ENCODE measurements at regions not wholly inside any gene's neighbourhood (a gene's known extent, or its start where the extent isn't known, plus 50 kb on each side); places are given as distances from the start of the nearest gene placed in this dataset.
"Not testable (repeated sequence)": the region's sequence is repeated elsewhere in the genome, so short reads cannot be mapped to it uniquely, and the experiment has no call there.

DNA sequence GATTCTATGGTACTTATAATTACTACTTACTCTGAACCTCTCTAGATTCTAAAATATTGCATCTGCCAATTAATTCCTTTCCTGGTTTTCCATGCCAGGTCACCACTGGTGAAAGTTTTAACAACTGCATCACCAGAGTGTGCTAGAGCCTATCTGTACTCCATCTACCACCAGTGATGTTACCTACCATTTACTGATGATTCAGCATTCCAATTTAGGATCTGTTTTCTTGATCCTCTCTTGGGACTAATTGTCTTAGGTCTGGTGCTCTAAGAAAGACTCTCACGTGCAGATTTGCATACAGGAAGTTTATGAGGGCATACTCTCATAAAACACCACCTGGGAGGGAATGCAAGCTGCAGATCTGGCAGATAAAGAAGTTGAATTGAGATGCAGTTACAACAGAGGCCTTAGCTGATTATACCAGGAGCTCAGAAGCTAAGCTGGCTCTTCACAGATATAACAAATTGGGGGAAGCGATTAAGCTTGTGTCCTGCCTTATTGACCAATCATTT is 347.6 kb upstream of the VRK2 start:
- DNase-seq: no peak

- peak in 1 of 3 donors; percentile 22 for DNase-seq
Measured at GRCh38 chr2:57701391-57701791, 345.2 kb upstream of the VRK2 start.

DNA sequence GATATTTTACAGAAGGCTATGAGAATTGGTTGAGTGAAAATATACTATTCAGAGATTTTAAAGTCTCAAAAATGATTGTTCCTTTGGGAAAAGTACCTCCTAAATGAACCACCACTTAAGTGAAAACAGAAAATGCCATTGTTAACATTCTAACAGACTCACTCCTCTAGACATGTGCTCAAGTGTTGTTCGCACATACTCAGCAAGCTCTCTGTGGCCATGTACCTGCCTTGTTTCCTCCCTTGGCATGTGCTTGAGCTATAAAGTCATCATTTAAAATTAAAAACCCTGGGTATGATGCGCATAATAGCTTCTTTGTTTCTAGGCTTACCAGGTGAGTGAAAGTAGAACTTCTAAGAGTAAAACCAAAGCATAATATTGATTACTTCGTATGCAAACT is 343.2 kb upstream of the VRK2 start:
- DNase-seq: no peak

DNA sequence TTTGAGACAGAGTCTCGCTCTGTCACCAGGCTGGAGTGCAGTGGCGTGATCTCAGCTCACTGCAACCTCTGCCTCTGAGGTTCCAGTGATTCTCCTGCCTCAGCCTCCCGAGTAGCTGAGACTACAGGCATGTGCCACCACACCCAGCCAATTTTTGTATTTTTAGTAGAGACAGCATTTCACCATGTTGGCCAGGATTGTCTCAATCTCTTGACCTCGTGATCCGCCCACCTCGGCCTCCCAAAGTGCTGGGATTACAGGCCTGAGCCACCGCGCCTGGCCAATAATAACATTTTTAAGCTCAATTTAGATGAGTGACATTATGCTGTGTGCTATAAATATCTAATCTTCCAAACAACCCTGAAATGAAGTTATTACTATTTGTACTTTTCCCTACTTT is 338.8 kb upstream of the VRK2 start:
- DNase-seq: not testable (repeated sequence)

GRCh38 chr2:57711991-57712390 is 334.6 kb upstream of the VRK2 start:
- no peak for DNase-seq

- peak; percentile 35 to 72 (median 44) for DNase-seq
Measured at GRCh38 chr2:57720728-57721627, 325.6 kb upstream of the VRK2 start.

GRCh38 chr2:57725337-57725947 is 321.2 kb upstream of the VRK2 start:
- no peak for DNase-seq

DNA sequence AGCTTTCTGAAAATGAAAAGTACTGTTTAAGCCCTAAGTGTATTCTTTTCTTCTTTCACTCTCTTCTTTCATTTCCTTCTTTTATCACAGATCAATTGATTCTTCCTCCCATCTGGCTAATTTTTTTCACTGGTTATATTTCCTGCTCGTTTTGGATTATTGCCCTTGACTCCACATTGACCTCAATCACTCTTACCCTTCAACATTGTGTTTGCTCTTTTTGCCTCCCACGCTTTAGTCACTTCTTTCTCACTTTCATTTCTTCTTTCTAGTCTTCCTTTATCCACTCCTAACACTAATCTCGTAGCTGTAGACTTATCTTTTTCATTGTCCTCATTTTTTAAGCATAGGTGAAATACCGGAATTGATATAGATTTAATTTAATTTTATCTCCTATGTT is 320.3 kb upstream of the VRK2 start:
- no peak for DNase-seq

DNA sequence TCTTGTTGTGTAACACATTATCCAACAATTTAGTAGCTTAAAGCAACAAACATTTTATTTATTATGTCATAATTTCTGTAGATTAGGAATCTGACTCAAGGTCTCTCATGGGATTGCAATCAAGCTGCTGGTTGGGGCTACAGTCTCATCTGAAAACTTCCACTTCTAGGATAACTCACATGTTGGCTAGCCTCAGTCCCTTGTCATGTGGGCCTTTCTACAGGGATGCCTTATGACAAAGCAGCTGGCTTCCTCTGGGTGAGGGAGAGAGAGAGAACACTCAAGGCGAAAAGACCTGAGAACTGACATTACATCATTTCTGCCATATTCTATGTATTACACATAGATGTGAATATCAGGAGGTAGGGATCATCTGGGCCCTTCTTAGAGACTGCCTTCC is 317.9 kb upstream of the VRK2 start:
- no peak for DNase-seq

DNA sequence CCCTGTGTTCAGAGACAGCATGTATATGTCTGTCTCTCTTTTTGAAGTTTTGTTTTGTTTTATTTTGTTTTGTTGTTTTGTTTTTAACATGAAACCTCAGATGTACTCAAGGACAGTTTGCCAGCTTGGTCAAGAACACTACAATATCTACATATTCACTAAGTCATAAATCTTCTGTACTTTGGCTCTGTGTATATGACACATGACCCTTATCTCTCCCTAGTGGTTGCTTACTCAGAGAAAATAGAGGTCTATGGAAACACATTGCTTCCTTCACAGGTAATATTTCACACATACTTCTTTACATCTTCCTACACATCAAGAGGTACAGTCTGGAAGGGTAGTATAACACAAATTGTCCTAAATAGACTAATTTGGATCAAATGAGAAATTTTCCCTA is 312.6 kb upstream of the VRK2 start:
- no peak for DNase-seq

DNA sequence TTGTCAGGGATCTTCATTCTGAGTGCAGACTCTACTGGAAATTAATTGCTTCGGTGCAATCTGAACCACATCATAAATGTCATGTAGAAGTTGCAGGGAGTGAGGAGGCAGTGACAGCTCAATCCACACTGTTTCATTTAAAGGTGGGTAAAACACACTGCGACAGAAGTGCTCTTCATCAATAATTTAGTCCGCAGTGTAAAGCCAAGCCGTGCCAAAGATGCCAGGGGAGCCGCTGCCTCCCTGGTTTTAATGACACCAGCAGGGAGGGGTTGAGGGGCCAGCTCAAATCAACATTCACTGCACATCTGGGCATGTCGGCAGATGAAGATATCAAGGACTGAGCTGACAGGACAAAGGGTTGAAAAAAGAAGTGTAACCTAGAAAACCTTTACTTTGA is 305.7 kb upstream of the VRK2 start:
- DNase-seq: no peak

DNA sequence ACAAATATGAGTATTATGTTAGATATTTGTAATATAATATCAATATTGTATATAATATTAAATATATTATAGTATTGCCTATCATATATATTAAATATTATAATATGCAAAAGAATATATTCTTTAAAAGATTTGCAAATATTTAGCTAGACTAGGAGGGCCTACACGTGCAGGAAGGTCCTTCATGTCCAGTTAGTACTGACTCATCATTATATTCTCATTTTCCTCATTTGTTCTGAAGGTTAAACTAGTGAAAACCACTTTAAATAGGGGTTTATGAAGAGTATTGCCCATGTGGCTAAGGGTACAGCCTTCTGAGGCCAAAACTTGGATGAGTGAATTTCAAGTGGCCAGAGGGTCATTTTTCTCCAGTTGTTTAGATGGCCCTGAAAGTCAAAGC is 293.0 kb upstream of the VRK2 start:
- no peak for DNase-seq

DNA sequence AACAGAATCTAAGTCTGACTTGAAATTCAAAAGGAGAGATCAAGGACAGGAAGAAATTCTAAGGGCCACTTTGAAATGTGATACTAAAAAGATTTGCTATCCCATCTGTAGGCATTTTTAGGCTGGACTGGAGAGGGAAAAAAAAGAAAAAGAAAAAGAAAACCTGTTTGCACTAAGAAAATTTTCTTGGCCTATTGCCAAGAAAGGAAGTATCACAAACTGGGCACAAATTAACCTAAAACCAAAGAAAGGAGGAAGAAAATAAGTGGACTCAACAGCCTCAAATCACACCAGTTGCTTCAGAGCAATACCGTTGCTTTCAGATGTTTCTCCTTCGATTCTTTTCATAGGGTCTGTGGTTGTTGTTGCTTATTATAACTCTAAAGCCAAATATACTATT is 287.9 kb upstream of the VRK2 start:
- DNase-seq: peak in 1 of 3 donors; percentile 9

DNA sequence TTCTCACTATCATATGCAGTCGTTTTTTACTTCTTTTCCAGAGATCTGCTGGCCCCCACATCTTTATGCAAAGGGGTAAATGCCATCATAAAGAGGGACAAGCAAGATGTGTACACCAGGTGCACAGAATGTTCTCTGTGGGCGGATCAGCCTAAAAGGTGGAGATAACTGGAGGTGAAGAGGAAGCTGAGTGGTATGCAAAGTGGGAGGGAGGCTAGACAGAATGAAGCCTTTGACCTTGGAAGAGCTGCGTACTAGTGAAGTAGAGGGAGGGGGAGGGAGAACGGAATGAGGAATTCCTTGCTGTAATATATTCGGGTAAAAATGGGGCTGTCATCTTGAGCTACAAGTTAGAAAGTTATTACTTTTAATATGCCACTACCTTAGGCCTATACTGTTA is 287.5 kb upstream of the VRK2 start:
- DNase-seq: no peak

DNA sequence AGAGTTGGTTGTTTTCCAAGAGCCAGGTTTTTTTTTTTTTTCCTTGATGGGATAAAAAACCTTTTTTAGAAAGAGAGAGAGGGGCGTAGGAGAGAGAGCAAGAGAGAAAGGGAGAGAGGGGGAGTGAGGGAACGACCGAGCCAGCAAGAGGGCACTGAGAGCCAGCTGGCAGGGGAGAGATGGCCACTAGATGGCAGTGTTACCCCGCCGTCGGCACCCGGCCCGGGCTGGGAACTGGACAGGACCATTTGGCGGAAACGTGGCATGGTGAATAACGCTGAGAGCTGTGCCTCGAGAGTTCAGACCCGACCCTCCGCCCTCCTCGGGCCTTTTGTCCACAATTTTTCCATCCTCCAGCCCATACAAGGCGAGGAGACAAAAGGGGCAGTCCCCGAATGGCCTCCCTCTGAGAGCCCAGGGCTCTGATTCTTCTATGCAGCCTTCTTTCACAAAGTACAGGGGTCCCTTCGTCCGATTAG is 286.7 kb upstream of the VRK2 start:
- peak; percentile 67 to 89 (median 86) for DNase-seq

DNA sequence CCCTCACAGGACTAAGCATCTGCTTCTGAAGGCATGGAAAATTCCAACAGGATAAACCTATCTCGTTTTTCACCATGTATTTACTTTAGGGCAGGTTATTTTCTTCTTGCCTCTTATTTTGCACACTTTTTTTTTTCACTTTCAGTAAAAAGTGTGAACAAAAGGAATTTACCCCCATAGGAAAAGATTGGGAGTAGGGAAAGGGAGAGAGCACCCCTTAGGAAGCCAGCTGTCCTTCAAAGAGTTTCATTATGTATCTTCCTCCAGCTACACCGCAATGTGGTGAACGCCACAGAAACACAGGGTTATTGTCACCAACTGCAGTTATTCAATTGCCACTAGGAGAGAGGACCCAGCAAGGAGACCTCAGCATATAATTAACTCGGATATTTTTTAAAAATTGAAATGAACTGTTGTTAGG is 286.2 kb upstream of the VRK2 start:
- peak in 1 of 3 donors; percentile 4 for DNase-seq

DNA sequence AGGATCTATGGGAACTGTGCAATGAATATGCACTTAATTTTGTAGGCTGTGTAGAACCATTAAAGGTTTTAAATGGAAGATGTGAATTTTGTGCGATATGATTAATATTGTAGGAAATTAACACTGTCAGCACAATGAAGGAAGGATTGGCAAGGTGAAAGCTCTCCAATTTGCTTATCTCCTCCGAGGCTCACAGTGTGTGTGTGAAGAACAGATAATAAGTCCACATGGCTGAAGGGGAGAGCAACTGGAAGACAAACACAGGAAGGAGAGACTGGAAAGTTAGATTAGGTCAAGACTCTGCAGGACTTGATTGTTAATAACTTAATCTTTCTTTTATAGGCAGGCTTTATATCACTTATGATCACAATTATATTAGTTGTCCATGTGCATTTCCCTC is 269.7 kb upstream of the VRK2 start:
- DNase-seq: no peak

GRCh38 chr2:57782587-57782986 is 264.0 kb upstream of the VRK2 start:
- DNase-seq: no peak

- no peak for DNase-seq
Measured at GRCh38 chr2:57793310-57793709, 253.3 kb upstream of the VRK2 start.

DNA sequence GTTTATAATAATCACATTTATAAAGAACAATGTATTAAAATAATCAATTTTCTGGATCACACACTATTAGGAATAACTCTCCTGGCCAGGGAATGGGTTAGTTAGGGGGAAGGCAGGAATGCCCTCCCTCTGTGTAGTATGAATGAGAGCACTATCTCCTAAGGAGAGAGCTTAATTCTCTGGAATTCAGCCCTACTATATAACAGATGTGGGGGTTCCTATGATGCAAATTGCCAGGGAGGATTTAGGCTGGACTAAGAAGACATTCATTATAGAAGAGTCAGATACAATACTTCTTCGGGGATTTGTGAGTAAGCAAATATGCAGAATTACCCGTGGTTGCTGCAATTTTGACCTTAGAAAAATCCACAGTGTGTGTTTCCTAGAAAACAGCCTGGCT is 250.1 kb upstream of the VRK2 start:
- DNase-seq: no peak

DNA sequence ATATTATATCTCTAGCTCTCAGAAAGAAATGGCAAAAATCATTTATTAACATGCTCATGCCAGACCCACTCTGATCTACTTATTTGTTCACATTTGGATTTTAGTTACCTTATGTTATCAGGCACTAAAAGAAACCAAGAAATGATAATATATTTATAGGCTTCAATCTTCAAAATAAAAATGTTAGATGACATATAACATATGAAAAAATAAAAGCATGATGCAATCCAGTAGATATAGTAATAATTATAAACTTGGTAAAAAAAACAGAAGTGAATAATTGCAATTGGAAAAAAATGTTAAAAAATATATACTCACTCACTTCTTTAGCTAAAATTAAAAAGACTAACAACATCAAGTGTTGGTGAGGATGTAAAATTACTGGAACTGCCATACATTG is 248.3 kb upstream of the VRK2 start:
- no peak for DNase-seq

DNA sequence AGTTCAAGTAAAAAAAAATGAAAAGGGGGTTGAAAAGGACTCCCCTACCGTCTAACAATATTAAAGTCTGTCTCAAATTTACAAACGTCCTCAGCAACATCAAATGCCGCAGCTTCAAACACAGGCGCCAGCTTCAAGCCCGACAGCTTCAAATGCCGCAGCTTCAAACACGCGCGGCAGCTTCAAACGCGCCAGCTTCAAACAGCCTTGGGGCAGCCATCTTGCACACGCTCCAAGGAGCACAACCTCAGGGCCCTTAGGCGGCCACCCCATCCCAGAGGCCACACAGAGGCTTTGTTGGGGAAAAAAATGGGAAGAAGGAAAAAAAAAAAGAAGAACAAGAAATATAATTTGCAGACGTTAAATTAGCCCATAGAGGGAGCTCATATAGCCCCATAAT is 244.4 kb upstream of the VRK2 start:
- DNase-seq: no peak

- DNase-seq: no peak
Measured at GRCh38 chr2:57804971-57805370, 241.6 kb upstream of the VRK2 start.

All from muscle of back (tissue), 3 donors.